GM19468 (cell line): ENCODE measurements at regions not wholly inside any gene's neighbourhood (a gene's known extent, or its start where the extent isn't known, plus 50 kb on each side); places are given as distances from the start of the nearest gene placed in this dataset.
"Not testable (repeated sequence)": the region's sequence is repeated elsewhere in the genome, so short reads cannot be mapped to it uniquely, and the experiment has no call there.

Experiments used
- ATAC-seq: cut with Tn5 transposase; IDR thresholded peaks from one replicate; pipeline ENCODE4 v1.9.1; 2021; ENCODE audit warnings: mild to moderate bottlenecking, moderate library complexity, moderate number of reproducible peaks; ENCODE audit not compliant: unreplicated experiment; ENCODE audit errors: extremely low read depth

- ATAC-seq = no peak
Measured at GRCh38 chr7:68929781-68930261, 668.5 kb upstream of the AUTS2 start.

- no peak for ATAC-seq
Measured at GRCh38 chr7:68936471-68937035, 661.7 kb upstream of the AUTS2 start.

GRCh38 chr7:68938151-68938550 lies 660.1 kb upstream of the AUTS2 start:
- no peak for ATAC-seq

- no peak for ATAC-seq
Measured at GRCh38 chr7:68943786-68944185, 654.5 kb upstream of the AUTS2 start.

- no peak for ATAC-seq
Measured at GRCh38 chr7:68955656-68956055, 642.6 kb upstream of the AUTS2 start.

GRCh38 chr7:68958571-68958970 lies 639.7 kb upstream of the AUTS2 start:
- no peak for ATAC-seq

- ATAC-seq = no peak
Measured at GRCh38 chr7:68963552-68963951, 634.7 kb upstream of the AUTS2 start.

- no peak for ATAC-seq
Measured at GRCh38 chr7:68964060-68964459, 634.2 kb upstream of the AUTS2 start.

GRCh38 chr7:68965351-68965750 lies 632.9 kb upstream of the AUTS2 start:
- ATAC-seq = no peak

GRCh38 chr7:68967598-68967997 lies 630.7 kb upstream of the AUTS2 start:
- no peak for ATAC-seq

GRCh38 chr7:68969571-68969970 lies 628.7 kb upstream of the AUTS2 start:
- ATAC-seq = no peak

- no peak for ATAC-seq
Measured at GRCh38 chr7:68971634-68972340, 626.5 kb upstream of the AUTS2 start.

- ATAC-seq = no peak
Measured at GRCh38 chr7:68977385-68978055, 620.8 kb upstream of the AUTS2 start.

- ATAC-seq = no peak
Measured at GRCh38 chr7:68978710-68979109, 619.6 kb upstream of the AUTS2 start.

- ATAC-seq = no peak
Measured at GRCh38 chr7:68980011-68980410, 618.3 kb upstream of the AUTS2 start.

- not testable (repeated sequence) for ATAC-seq
Measured at GRCh38 chr7:68980432-68980831, 617.8 kb upstream of the AUTS2 start.

GRCh38 chr7:68984306-68984705 lies 614.0 kb upstream of the AUTS2 start:
- ATAC-seq = no peak

- no peak for ATAC-seq
Measured at GRCh38 chr7:68994841-68995240, 603.4 kb upstream of the AUTS2 start.

GRCh38 chr7:68998136-68998535 lies 600.1 kb upstream of the AUTS2 start:
- ATAC-seq = no peak

GRCh38 chr7:69002416-69002815 lies 595.9 kb upstream of the AUTS2 start:
- no peak for ATAC-seq

GRCh38 chr7:69012149-69012548 lies 586.1 kb upstream of the AUTS2 start:
- ATAC-seq = no peak
